OCI-LY7 (cell line): ENCODE measurements at regions not wholly inside any gene's neighbourhood (a gene's known extent, or its start where the extent isn't known, plus 50 kb on each side); places are given as distances from the start of the nearest gene placed in this dataset.
"Not testable (repeated sequence)": the region's sequence is repeated elsewhere in the genome, so short reads cannot be mapped to it uniquely, and the experiment has no call there.

Experiments used
- BruUV-seq: library from RNA; stranded (reverse); fragments of 400-500 nt; replicated peaks from 2 replicates; lab custom pipeline; 2021; lab: Mats Ljungman, UMichigan
- CTCF ChIA-PET: fragments of 300-600 bp; sonication (Branson Sonifier 250); formaldehyde crosslinking; loops from one replicate; lab custom pipeline; 2022; ENCODE audit warnings: antibody characterized with exemption; ENCODE audit not compliant: unreplicated experiment; lab: Charles Lee
- POLR2A ChIA-PET: fragments of 300-600 bp; sonication (Branson Sonifier 250); formaldehyde crosslinking; loops from one replicate; lab custom pipeline; 2022; ENCODE audit warnings: antibody characterized with exemption; lab: Charles Lee
- DNase-seq: peaks from one replicate; pipeline ENCODE4 v3.0.0-alpha.2; 2015; ENCODE audit warnings: low spot score
- H2AFZ ChIP-seq: fragments of 200-600 bp; sonication (generic), shearing (Covaris generic); 2 replicates; pipeline ENCODE4 v1.6.1; 2014; ENCODE audit warnings: mild to moderate bottlenecking, antibody characterized with exemption, low read length, moderate library complexity
- H3K27ac ChIP-seq: fragments of 200-600 bp; sonication (generic); 2 replicates; pipeline ENCODE4 v1.5.1; 2014; ENCODE audit warnings: mixed run types, low read depth, mild to moderate bottlenecking, moderate library complexity, low read length, inconsistent platforms; ENCODE audit not compliant: poor library complexity, severe bottlenecking
- H3K36me3 ChIP-seq: fragments of 200-600 bp; sonication (generic); 2 replicates; pipeline ENCODE4 v1.6.1; 2014; ENCODE audit warnings: mild to moderate bottlenecking, antibody characterized with exemption, low read length, moderate library complexity, mixed read lengths; ENCODE audit not compliant: insufficient read depth
- H3K4me1 ChIP-seq: fragments of 200-600 bp; sonication (generic); 2 replicates; pipeline ENCODE4 v1.5.1; 2014; ENCODE audit warnings: mild to moderate bottlenecking, low read length; ENCODE audit not compliant: insufficient read depth, poor library complexity, severe bottlenecking
- H3K4me2 ChIP-seq: fragments of 200-600 bp; sonication (generic); 2 replicates; pipeline ENCODE4 v1.6.1; 2014; ENCODE audit warnings: mild to moderate bottlenecking, low read length
- H3K4me3 ChIP-seq: fragments of 200-600 bp; sonication (generic); 2 replicates; pipeline ENCODE4 v1.5.1; 2014; ENCODE audit warnings: mild to moderate bottlenecking, low read depth, low read length; ENCODE audit not compliant: poor library complexity, severe bottlenecking
- H3K79me2 ChIP-seq: fragments of 200-600 bp; sonication (generic); 2 replicates; pipeline ENCODE4 v1.6.1; 2016; ENCODE audit warnings: low read depth, mild to moderate bottlenecking, low read length, moderate library complexity, mixed read lengths; ENCODE audit not compliant: insufficient read depth
- H3K9me2 ChIP-seq: fragments of 200-600 bp; sonication (generic); 2 replicates; pipeline ENCODE4 v1.6.1; 2016; ENCODE audit warnings: mild to moderate bottlenecking, low read length, mixed read lengths; ENCODE audit not compliant: insufficient read depth
- H3K9me3 ChIP-seq: fragments of 200-600 bp; sonication (generic); 2 replicates; pipeline ENCODE4 v1.6.1; 2014; ENCODE audit warnings: mild to moderate bottlenecking, mixed run types, low read length, mixed read lengths
- H4K20me1 ChIP-seq: fragments of 200-600 bp; sonication (generic); 2 replicates; pipeline ENCODE4 v1.6.1; 2014; ENCODE audit warnings: mild to moderate bottlenecking, antibody characterized with exemption, low read length, moderate library complexity, mixed read lengths; ENCODE audit not compliant: insufficient read depth
- EZH2phosphoT487 ChIP-seq: fragments of 200-600 bp; sonication (generic); IDR thresholded peaks from 2 replicates; pipeline ENCODE4 v1.6.1; 2018; ENCODE audit warnings: low read depth, borderline replicate concordance, mild to moderate bottlenecking, mixed run types, antibody characterized with exemption, low read length, moderate library complexity, mixed read lengths
- intact Hi-C: fragments of 100-400 bp; cut with micrococcal nuclease; formaldehyde crosslinking; loops from one replicate; pipeline ENCODE4 v1.10.0; 2022; ENCODE audit not compliant: unreplicated experiment
- TF ChIP-seq, protein P1 (sequence below): fragments of 200-600 bp; sonication (generic); conservative IDR thresholded peaks from 2 replicates; pipeline ENCODE4 v1.5.1; 2014; ENCODE audit warnings: mild to moderate bottlenecking, antibody characterized with exemption, low read length, moderate library complexity, mixed read lengths

DNA sequence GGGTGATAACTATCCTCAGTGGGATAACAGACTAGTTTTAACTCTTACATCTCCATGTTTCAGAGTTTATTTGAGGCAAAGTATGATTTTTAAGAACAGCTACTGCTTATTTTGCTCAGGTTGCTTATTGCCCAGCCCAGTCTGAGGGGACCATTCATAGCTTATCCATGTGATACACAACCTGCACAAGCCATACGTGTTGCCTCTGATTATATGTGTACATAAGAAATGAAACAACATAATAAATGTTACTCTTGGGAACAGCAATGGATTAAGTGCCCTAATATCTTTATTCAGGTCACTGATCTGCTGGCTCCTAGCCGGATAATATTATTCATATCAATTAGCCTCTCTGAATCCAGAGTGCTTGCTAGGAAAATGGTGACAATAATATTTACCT lies 236.2 kb downstream of the CGGBP1 start:
- Histone ChIP-seq H3K9me3 (no peaks in the 10 kb centered on the region), H3K4me3 (no peak overlapping the region), H3K27ac (no peak overlapping the region), H3K79me2 (no peaks in the 10 kb centered on the region), H3K9me2 (no peaks in the 10 kb centered on the region), H3K4me1 (no peaks in the 10 kb centered on the region), H3K36me3 (no peaks in the 10 kb centered on the region), H4K20me1 (no peaks in the 10 kb centered on the region), H2AFZ (no peak overlapping the region), H3K4me2 (no peak overlapping the region)
- no TSS peak for BruUV-seq
- no peak for DNase-seq
- intact Hi-C loops, result no loop called here
- CTCF ChIA-PET, result no interaction called here
- no peak for TF ChIP-seq EZH2phosphoT487
- TF ChIP-seq, protein P1, sequence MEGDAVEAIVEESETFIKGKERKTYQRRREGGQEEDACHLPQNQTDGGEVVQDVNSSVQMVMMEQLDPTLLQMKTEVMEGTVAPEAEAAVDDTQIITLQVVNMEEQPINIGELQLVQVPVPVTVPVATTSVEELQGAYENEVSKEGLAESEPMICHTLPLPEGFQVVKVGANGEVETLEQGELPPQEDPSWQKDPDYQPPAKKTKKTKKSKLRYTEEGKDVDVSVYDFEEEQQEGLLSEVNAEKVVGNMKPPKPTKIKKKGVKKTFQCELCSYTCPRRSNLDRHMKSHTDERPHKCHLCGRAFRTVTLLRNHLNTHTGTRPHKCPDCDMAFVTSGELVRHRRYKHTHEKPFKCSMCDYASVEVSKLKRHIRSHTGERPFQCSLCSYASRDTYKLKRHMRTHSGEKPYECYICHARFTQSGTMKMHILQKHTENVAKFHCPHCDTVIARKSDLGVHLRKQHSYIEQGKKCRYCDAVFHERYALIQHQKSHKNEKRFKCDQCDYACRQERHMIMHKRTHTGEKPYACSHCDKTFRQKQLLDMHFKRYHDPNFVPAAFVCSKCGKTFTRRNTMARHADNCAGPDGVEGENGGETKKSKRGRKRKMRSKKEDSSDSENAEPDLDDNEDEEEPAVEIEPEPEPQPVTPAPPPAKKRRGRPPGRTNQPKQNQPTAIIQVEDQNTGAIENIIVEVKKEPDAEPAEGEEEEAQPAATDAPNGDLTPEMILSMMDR, result no peak
- POLR2A ChIA-PET, result no interaction called here

DNA sequence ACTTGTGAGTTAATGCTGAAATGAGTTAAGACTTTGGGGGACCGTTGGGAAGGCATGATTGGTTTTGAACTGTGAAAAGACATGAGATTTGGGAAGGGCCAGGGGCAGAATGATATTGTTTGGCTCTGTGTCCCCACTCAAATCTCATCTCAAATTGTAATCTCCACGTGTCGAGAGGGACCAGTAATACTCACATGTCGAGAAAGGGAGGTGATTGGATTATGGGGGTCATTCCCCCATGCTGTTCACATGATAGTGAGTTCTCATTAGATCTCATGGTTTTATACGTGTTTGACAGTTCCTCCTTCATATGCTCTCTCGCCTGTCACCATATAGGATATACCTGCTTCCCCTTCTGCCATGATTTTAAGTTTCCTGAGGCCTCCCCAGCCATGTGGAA lies 245.3 kb downstream of the CGGBP1 start:
- H3K79me2 ChIP-seq, H3K9me3 ChIP-seq, CTCF ChIA-PET, H3K27ac ChIP-seq, H4K20me1 ChIP-seq, H3K4me3 ChIP-seq, BruUV-seq, H3K36me3 ChIP-seq, intact Hi-C loops, H3K9me2 ChIP-seq, H3K4me1 ChIP-seq, POLR2A ChIA-PET, H3K4me2 ChIP-seq, DNase-seq, H2AFZ ChIP-seq: not testable (repeated sequence)

DNA sequence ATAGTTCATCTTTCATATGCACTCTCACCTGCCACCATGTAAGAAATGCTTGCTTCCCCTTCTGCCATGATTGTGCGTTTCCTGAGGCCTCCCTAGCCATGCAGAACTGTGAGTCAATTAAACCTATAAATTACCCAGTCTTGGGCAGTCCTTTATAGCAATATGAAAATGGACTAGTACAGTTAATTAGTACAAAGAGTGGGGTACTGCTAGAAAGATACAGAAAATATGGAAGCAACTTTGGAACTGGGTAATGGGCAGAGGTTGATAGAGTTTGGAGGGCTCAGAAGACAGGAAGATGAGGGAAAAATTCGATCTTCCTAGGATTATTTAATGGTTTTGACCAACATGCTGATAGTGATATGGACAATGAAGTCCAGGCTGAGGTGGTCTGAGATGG lies 246.9 kb downstream of the CGGBP1 start:
- TF ChIP-seq EZH2phosphoT487, result no peak
- TF ChIP-seq, protein P1, result no peak
- no peaks in the 10 kb centered on the region for H3K9me2 ChIP-seq
- H4K20me1 ChIP-seq, result no peaks in the 10 kb centered on the region
- no peak overlapping the region for H2AFZ ChIP-seq
- H3K27ac ChIP-seq, result no peak overlapping the region
- H3K36me3 ChIP-seq, result no peaks in the 10 kb centered on the region
- H3K4me2 ChIP-seq, result no peak overlapping the region
- ChIA-PET CTCF (no interaction called here), POLR2A (no interaction called here)
- no peak for DNase-seq
- H3K4me3 ChIP-seq, result no peak overlapping the region
- intact Hi-C loops, result no loop called here
- H3K4me1 ChIP-seq, result no peaks in the 10 kb centered on the region
- H3K79me2 ChIP-seq, result no peaks in the 10 kb centered on the region
- no TSS peak for BruUV-seq
- no peaks in the 10 kb centered on the region for H3K9me3 ChIP-seq
